ENCODE measurements at regions not wholly inside any gene's neighbourhood (a gene's known extent, or its start where the extent isn't known, plus 50 kb on each side); places are given as distances from the start of the nearest gene placed in this dataset.
A peak's percentile ranks its signal among the peaks of the same experiment; 100 is the strongest.

GRCh38 chr1:219476716-219477115 lies 136.2 kb downstream of the ZC3H11B start:
- DNase-seq (ENCODE audit: low read depth) = no peak

- DNase-seq (ENCODE audit: low read depth) = no peak
Measured at GRCh38 chr1:219476116-219476515, 136.8 kb downstream of the ZC3H11B start.

- no peak for DNase-seq (ENCODE audit: low read depth)
Measured at GRCh38 chr1:219472596-219472995, 140.3 kb downstream of the ZC3H11B start.

- DNase-seq (ENCODE audit: low read depth) = no peak
Measured at GRCh38 chr1:219467524-219467923, 145.4 kb downstream of the ZC3H11B start.

- no peak for DNase-seq (ENCODE audit: low read depth)
Measured at GRCh38 chr1:219466766-219467165, 146.1 kb downstream of the ZC3H11B start.

GRCh38 chr1:219465212-219466093 lies 147.5 kb downstream of the ZC3H11B start:
- peak; percentile 11 for DNase-seq (ENCODE audit: low read depth)

GRCh38 chr1:219463636-219464035 lies 149.3 kb downstream of the ZC3H11B start:
- DNase-seq (ENCODE audit: low read depth) = no peak

- no peak for DNase-seq (ENCODE audit: low read depth)
Measured at GRCh38 chr1:219461981-219462400, 150.9 kb downstream of the ZC3H11B start.

GRCh38 chr1:219460896-219461815 lies 151.7 kb downstream of the ZC3H11B start:
- DNase-seq (ENCODE audit: low read depth) = no peak

- no peak for DNase-seq (ENCODE audit: low read depth)
Measured at GRCh38 chr1:219460081-219460895, 152.6 kb downstream of the ZC3H11B start.

GRCh38 chr1:219459351-219460080 lies 153.4 kb downstream of the ZC3H11B start:
- no peak for DNase-seq (ENCODE audit: low read depth)

GRCh38 chr1:219446288-219446687 lies 166.6 kb downstream of the ZC3H11B start:
- DNase-seq (ENCODE audit: low read depth) = no peak

- no peak for DNase-seq (ENCODE audit: low read depth)
Measured at GRCh38 chr1:219445864-219446263, 167.0 kb downstream of the ZC3H11B start.

- DNase-seq (ENCODE audit: low read depth) = peak; percentile 94
Measured at GRCh38 chr1:219444474-219444873, 168.4 kb downstream of the ZC3H11B start.

- peak; percentile 17 for DNase-seq (ENCODE audit: low read depth)
Measured at GRCh38 chr1:219443763-219444162, 169.1 kb downstream of the ZC3H11B start.

- peak; percentile 66 for DNase-seq (ENCODE audit: low read depth)
Measured at GRCh38 chr1:219442611-219443061, 170.3 kb downstream of the ZC3H11B start.

- DNase-seq (ENCODE audit: low read depth) = no peak
Measured at GRCh38 chr1:219441884-219442283, 171.0 kb downstream of the ZC3H11B start.

- DNase-seq (ENCODE audit: low read depth) = peak; percentile 96
Measured at GRCh38 chr1:219439376-219439775, 173.5 kb downstream of the ZC3H11B start.

GRCh38 chr1:219438386-219438785 lies 174.5 kb downstream of the ZC3H11B start:
- no peak for DNase-seq (ENCODE audit: low read depth)

- no peak for DNase-seq (ENCODE audit: low read depth)
Measured at GRCh38 chr1:219434923-219435297, 178.0 kb downstream of the ZC3H11B start.

- no peak for DNase-seq (ENCODE audit: low read depth)
Measured at GRCh38 chr1:219434285-219434922, 178.5 kb downstream of the ZC3H11B start.

All from amniotic epithelial cell (primary cell).